K562 (cell line): ENCODE measurements at regions not wholly inside any gene's neighbourhood (a gene's known extent, or its start where the extent isn't known, plus 50 kb on each side); places are given as distances from the start of the nearest gene placed in this dataset.

ENCODE experiments used
- ATAC-seq: fragments of 200-7000 bp; cut with Tn5 transposase; 3 replicates; pipeline ENCODE4 v1.9.1; 2020; ENCODE audit warnings: moderate library complexity
- BruUV-seq: library from RNA; stranded (reverse); fragments of 400-500 nt; replicated peaks from 2 replicates; lab custom pipeline; 2021; lab: Mats Ljungman, UMichigan
- CTCF ChIA-PET: fragments of 300-600 bp; formaldehyde crosslinking; extraction: SDS; loops from one replicate; lab custom pipeline; 2021; ENCODE audit warnings: low intra/inter-chr PET ratio; lab: Yijun Ruan, JAX
- POLR2A ChIA-PET: fragments of 300-600, 350-650 bp; sonication (Branson Sonifier 250); formaldehyde crosslinking; extraction: SDS; loops from one replicate; lab custom pipeline; 2021; ENCODE audit warnings: antibody characterized with exemption, inconsistent platforms; lab: Yijun Ruan, JAX
- DNase-seq, 4 experiments: peaks; one replicate each; pipeline versions ENCODE4 v3.0.0 to v3.0.0-alpha.2; 2011 to 2018; ENCODE audit warnings: low spot score in 3 of 4, mixed read lengths in 3 of 4; ENCODE audit errors: extremely low read depth in 1 of 4
- FAIRE-seq: peaks from 2 replicates; lab custom pipeline; 2011; peaks lifted over from hg19 to GRCh38; lab: Jason Lieb, UNC
- H2AFZ ChIP-seq: 2 replicates; pipeline ENCODE4 v1.6.0; 2011; ENCODE audit warnings: low read depth, low read length, control low read depth, inconsistent platforms
- H3K27ac ChIP-seq: fragments of 200-600 bp; 3 replicates; pipeline ENCODE4 v1.8.0; 2011; ENCODE audit warnings: low read depth, mild to moderate bottlenecking, control low read depth, inconsistent platforms, low read length, moderate library complexity, mixed read lengths; ENCODE audit errors: extremely low read depth
- H3K27me3 ChIP-seq, 2 experiments: fragments of 300-600 bp in 1 of 2; 2 replicates in 1 of 2; 3 replicates in 1 of 2; pipeline versions ENCODE4 v1.6.0 to v1.8.0; 2011; ENCODE audit warnings: inconsistent platforms in 2 of 2, low read length in 2 of 2, mild to moderate bottlenecking in 1 of 2, mixed read lengths in 1 of 2, moderate library complexity in 1 of 2; ENCODE audit not compliant: control insufficient read depth in 2 of 2, insufficient read depth in 2 of 2
- H3K36me3 ChIP-seq: fragments of 300-600 bp; 3 replicates; pipeline ENCODE4 v1.8.0; 2011; ENCODE audit warnings: mild to moderate bottlenecking, low read length, inconsistent platforms; ENCODE audit not compliant: control insufficient read depth, insufficient read depth
- H3K4me1 ChIP-seq, 2 experiments: fragments of 200-600 bp in 1 of 2; replicated peaks in 1 of 2; 2 replicates in 1 of 2; 3 replicates in 1 of 2; pipeline versions ENCODE4 v1.5.1 to v1.8.0; 2011; ENCODE audit warnings: inconsistent platforms in 2 of 2, low read length in 2 of 2, mild to moderate bottlenecking in 1 of 2, mixed read lengths in 1 of 2, moderate library complexity in 1 of 2; ENCODE audit not compliant: control insufficient read depth in 2 of 2, insufficient read depth in 2 of 2
- H3K4me2 ChIP-seq: 2 replicates; pipeline ENCODE4 v1.6.1; 2011; ENCODE audit warnings: low read length, control low read depth, inconsistent platforms, mixed read lengths; ENCODE audit not compliant: insufficient read depth
- H3K4me3 ChIP-seq: fragments of 200-600 bp; sonication (generic), shearing (Covaris generic); 2 replicates; pipeline ENCODE4 v1.5.1; 2016; ENCODE audit warnings: control low read depth, inconsistent platforms
- H3K79me2 ChIP-seq: fragments of 200-600 bp; 3 replicates; pipeline ENCODE4 v1.8.0; 2011; ENCODE audit warnings: low read length, inconsistent platforms; ENCODE audit not compliant: control insufficient read depth, insufficient read depth
- H3K9ac ChIP-seq, 2 experiments: 2 replicates each; pipeline versions ENCODE4 v1.6.0 to v1.6.1; 2011; ENCODE audit warnings: low read depth in 2 of 2, low read length in 2 of 2, control low read depth in 1 of 2, inconsistent platforms in 1 of 2, mild to moderate bottlenecking in 1 of 2, mixed read lengths in 1 of 2; ENCODE audit not compliant: insufficient read depth in 1 of 2
- H3K9me1 ChIP-seq: one replicate; pipeline ENCODE4 v1.6.0; 2011; ENCODE audit warnings: inconsistent platforms, mild to moderate bottlenecking, low read length, moderate library complexity; ENCODE audit not compliant: control insufficient read depth, insufficient read depth
- H3K9me3 ChIP-seq: replicated peaks from 2 replicates; pipeline ENCODE4 v1.5.1; 2011; ENCODE audit warnings: low read depth, low read length, inconsistent platforms; ENCODE audit not compliant: control insufficient read depth, insufficient read depth
- H4K20me1 ChIP-seq: replicated peaks from 2 replicates; pipeline ENCODE4 v1.6.1; 2011; ENCODE audit warnings: low read length, inconsistent platforms, mixed read lengths; ENCODE audit not compliant: control insufficient read depth, insufficient read depth
- FOXM1 ChIP-seq, 2 experiments: fragments of 450-650 bp in 1 of 2; sonication (generic) in 1 of 2; formaldehyde crosslinking in 1 of 2; IDR thresholded peaks; 2 replicates each; pipeline versions ENCODE4 v1.6.1 to v1.9.0; 2017 to 2022; ENCODE audit warnings: low read depth in 2 of 2, mild to moderate bottlenecking in 2 of 2, missing genetic modification reagents in 1 of 2, moderate library complexity in 1 of 2
- NR2C2 ChIP-seq, 2 experiments: fragments of 200-800 bp in 1 of 2; sonication (Bioruptor generic) in 1 of 2; sonication (generic) in 1 of 2; formaldehyde crosslinking in 1 of 2; IDR thresholded peaks; 2 replicates each; pipeline versions ENCODE4 v1.6.1 to v1.8.0; 2016 to 2022; ENCODE audit warnings: mild to moderate bottlenecking in 1 of 2, missing compliant biosample characterization in 1 of 2, missing genetic modification characterization in 1 of 2, missing genetic modification reagents in 1 of 2
- NUFIP1 ChIP-seq: fragments of 450-650 bp; IDR thresholded peaks from 2 replicates; pipeline ENCODE4 v1.6.1; 2018; ENCODE audit not compliant: partially characterized antibody
- STAG1 ChIP-seq: sonication (generic); formaldehyde crosslinking; IDR thresholded peaks from 2 replicates; pipeline ENCODE4 v1.5.0; 2020; ENCODE audit warnings: missing genetic modification reagents, borderline replicate concordance
- WGBS: fragments of 100-300 bp; shearing (Covaris generic); methylation state at CpG from one replicate; pipeline ENCODE4 v1.1.6; 2016; ENCODE audit warnings: low coverage, mixed read lengths; ENCODE audit not compliant: insufficient coverage; ENCODE audit errors: missing lambda C conversion rate; 5-methylcytosine and 5-hydroxymethylcytosine counted together
- in situ Hi-C: fragments of 300-500 bp; cut with MboI; formaldehyde crosslinking; loops from 4 replicates; pipeline ENCODE4 v1.15.0; 2018; ENCODE audit warnings: inconsistent platforms, mixed read lengths
- intact Hi-C: fragments of 100-400 bp; cut with micrococcal nuclease; formaldehyde crosslinking; loops from 2 replicates; pipeline ENCODE4 v1.14.2; 2022
- TF ChIP-seq, protein P1 (sequence below): sonication (generic); formaldehyde crosslinking; IDR thresholded peaks from 2 replicates; pipeline ENCODE4 v1.8.1; 2023; ENCODE audit warnings: missing genetic modification reagents, mild to moderate bottlenecking, borderline replicate concordance

GRCh38 chr1:113259988-113260387, 130.3 kb upstream of the MAGI3 start:
- Histone ChIP-seq H3K9me3 (no peaks in the 10 kb centered on the region), H3K4me1 (no peaks in the 10 kb centered on the region), H3K4me2 (no peak overlapping the region), H3K36me3 (no peaks in the 10 kb centered on the region), H3K4me3 (no peak overlapping the region), H3K27ac (no peak overlapping the region), H3K9ac (no peak overlapping the region), H3K27me3 (no peaks in the 10 kb centered on the region), H3K9me1 (no peaks in the 10 kb centered on the region), H2AFZ (no peak overlapping the region), H3K79me2 (no peaks in the 10 kb centered on the region), H4K20me1 (no peaks in the 10 kb centered on the region)
- BruUV-seq: no TSS peak
- ChIA-PET POLR2A (no interaction called here), CTCF (no interaction called here)
- FAIRE-seq (no peak), ATAC-seq (no peak), DNase-seq (no peak)
- in situ Hi-C loops: no loop called here
- TF ChIP-seq, protein P1, sequence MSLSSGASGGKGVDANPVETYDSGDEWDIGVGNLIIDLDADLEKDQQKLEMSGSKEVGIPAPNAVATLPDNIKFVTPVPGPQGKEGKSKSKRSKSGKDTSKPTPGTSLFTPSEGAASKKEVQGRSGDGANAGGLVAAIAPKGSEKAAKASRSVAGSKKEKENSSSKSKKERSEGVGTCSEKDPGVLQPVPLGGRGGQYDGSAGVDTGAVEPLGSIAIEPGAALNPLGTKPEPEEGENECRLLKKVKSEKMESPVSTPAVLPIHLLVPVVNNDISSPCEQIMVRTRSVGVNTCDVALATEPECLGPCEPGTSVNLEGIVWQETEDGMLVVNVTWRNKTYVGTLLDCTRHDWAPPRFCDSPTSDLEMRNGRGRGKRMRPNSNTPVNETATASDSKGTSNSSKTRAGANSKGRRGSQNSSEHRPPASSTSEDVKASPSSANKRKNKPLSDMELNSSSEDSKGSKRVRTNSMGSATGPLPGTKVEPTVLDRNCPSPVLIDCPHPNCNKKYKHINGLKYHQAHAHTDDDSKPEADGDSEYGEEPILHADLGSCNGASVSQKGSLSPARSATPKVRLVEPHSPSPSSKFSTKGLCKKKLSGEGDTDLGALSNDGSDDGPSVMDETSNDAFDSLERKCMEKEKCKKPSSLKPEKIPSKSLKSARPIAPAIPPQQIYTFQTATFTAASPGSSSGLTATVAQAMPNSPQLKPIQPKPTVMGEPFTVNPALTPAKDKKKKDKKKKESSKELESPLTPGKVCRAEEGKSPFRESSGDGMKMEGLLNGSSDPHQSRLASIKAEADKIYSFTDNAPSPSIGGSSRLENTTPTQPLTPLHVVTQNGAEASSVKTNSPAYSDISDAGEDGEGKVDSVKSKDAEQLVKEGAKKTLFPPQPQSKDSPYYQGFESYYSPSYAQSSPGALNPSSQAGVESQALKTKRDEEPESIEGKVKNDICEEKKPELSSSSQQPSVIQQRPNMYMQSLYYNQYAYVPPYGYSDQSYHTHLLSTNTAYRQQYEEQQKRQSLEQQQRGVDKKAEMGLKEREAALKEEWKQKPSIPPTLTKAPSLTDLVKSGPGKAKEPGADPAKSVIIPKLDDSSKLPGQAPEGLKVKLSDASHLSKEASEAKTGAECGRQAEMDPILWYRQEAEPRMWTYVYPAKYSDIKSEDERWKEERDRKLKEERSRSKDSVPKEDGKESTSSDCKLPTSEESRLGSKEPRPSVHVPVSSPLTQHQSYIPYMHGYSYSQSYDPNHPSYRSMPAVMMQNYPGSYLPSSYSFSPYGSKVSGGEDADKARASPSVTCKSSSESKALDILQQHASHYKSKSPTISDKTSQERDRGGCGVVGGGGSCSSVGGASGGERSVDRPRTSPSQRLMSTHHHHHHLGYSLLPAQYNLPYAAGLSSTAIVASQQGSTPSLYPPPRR (CRISPR knock-in tag): no peak
- TF ChIP-seq NR2C2 (CRISPR knock-in tag; IDR thresholded peaks at IDR 0.05): no peak
- TF ChIP-seq NR2C2 (tag; IDR thresholded peaks at IDR 0.05): no peak
- TF ChIP-seq FOXM1 (IDR thresholded peaks at IDR 0.05; ENCODE audit: low read depth): no peak
- TF ChIP-seq FOXM1 (CRISPR knock-in tag; IDR thresholded peaks at IDR 0.05; ENCODE audit: low read depth): no peak
- no peak for TF ChIP-seq STAG1 (CRISPR knock-in tag)
- TF ChIP-seq NUFIP1: no peak
- intact Hi-C loops: no loop called here
- WGBS: 35% methylated on average over 2 of the region's 2 CpGs
